WTC11 (cell line): ENCODE measurements at regions not wholly inside any gene's neighbourhood (a gene's known extent, or its start where the extent isn't known, plus 50 kb on each side); places are given as distances from the start of the nearest gene placed in this dataset.

Experiments
- CREB1 ChIP-seq: sonication (generic); formaldehyde crosslinking; IDR thresholded peaks from 2 replicates; pipeline ENCODE4 v1.8.0; 2023; ENCODE audit warnings: mild to moderate bottlenecking, missing genetic modification reagents
- CTCF ChIP-seq: fragments of 200-600 bp; IDR thresholded peaks from 2 replicates; pipeline ENCODE4 v1.8.0; 2022; ENCODE audit warnings: antibody characterized with exemption
- FOXK1 ChIP-seq: sonication (generic); formaldehyde crosslinking; IDR thresholded peaks from 2 replicates; pipeline ENCODE4 v1.8.0; 2022; ENCODE audit warnings: mild to moderate bottlenecking, moderate library complexity, missing genetic modification reagents
- JUN ChIP-seq: sonication (generic); formaldehyde crosslinking; IDR thresholded peaks from 2 replicates; pipeline ENCODE4 v1.8.0; 2023; ENCODE audit warnings: mild to moderate bottlenecking, missing genetic modification reagents
- PREB ChIP-seq: sonication (generic); formaldehyde crosslinking; IDR thresholded peaks from 2 replicates; pipeline ENCODE4 v1.8.1; 2022; ENCODE audit warnings: mild to moderate bottlenecking, missing genetic modification reagents, moderate library complexity, borderline replicate concordance
- USF2 ChIP-seq: sonication (generic); formaldehyde crosslinking; IDR thresholded peaks from 2 replicates; pipeline ENCODE4 v1.8.1; 2023; ENCODE audit warnings: mild to moderate bottlenecking, missing genetic modification reagents, moderate library complexity
- ZNF138 ChIP-seq: sonication (generic); formaldehyde crosslinking; conservative IDR thresholded peaks from 2 replicates; pipeline ENCODE4 v1.8.1; 2022; ENCODE audit warnings: mild to moderate bottlenecking, moderate library complexity, missing genetic modification reagents
- ZNF423 ChIP-seq: fragments of 250-450 bp; sonication (Bioruptor Pico); IDR thresholded peaks from 2 replicates; pipeline ENCODE4 v2.1.2; 2022; ENCODE audit warnings: mild to moderate bottlenecking, moderate library complexity
- ZNF425 ChIP-seq: fragments of 250-450 bp; sonication (Bioruptor Pico); conservative IDR thresholded peaks from 2 replicates; pipeline ENCODE4 v1.9.0; 2021; ENCODE audit warnings: mild to moderate bottlenecking
- ZNF671 ChIP-seq: fragments of 250-450 bp; sonication (Bioruptor Pico); IDR thresholded peaks from 2 replicates; pipeline ENCODE4 v1.8.0; 2021; ENCODE audit warnings: mild to moderate bottlenecking

GRCh38 chr9:129555512-129556215, 65.2 kb downstream of the C9orf50 start:
- no peak for TF ChIP-seq PREB (CRISPR knock-in tag)
- no peak for TF ChIP-seq ZNF671 (CRISPR knock-in tag)
- no peak for TF ChIP-seq CTCF
- no peak for TF ChIP-seq ZNF138
- no peak for TF ChIP-seq CREB1 (CRISPR knock-in tag)
- no peak for TF ChIP-seq ZNF423 (CRISPR knock-in tag)
- TF ChIP-seq FOXK1 (CRISPR knock-in tag) = no peak
- TF ChIP-seq JUN (CRISPR knock-in tag) = no peak
- TF ChIP-seq ZNF425 (CRISPR knock-in tag) = no peak
- no peak for TF ChIP-seq USF2 (CRISPR knock-in tag)
